ENCODE measurements at regions not wholly inside any gene's neighbourhood (a gene's known extent, or its start where the extent isn't known, plus 50 kb on each side); places are given as distances from the start of the nearest gene placed in this dataset.
A peak's percentile ranks its signal among the peaks of the same experiment; 100 is the strongest.

- Histone ChIP-seq H3K27me3 (ENCODE audit: insufficient read depth) (no peaks in the 10 kb centered on the region), H3K4me3 (no peak overlapping the region; the same call in 1 of the 2 replicates), H3K79me2 (replicated peaks; ENCODE audit: insufficient read depth) (no peaks in the 10 kb centered on the region), H3K27ac (ENCODE audit: low read depth) (no peak overlapping the region), H3F3A (replicated peaks; ENCODE audit: low read depth) (no peaks in the 10 kb centered on the region), H3K4me1 (ENCODE audit: insufficient read depth) (peaks cover 21% of the 10 kb centered on the region), H4K20me1 (replicated peaks; ENCODE audit: insufficient read depth) (no peaks in the 10 kb centered on the region), H3K9me2 (ENCODE audit: insufficient read depth) (peaks cover 9% of the 10 kb centered on the region; the same call in 1 of the 2 replicates), H3K4me2 (peak overlapping the region; percentile 63), H3K36me3 (ENCODE audit: insufficient read depth) (no peaks in the 10 kb centered on the region), H2AFZ (peak overlapping the region; percentile 69; the same call in 1 of the 2 replicates)
- DNase-seq (ENCODE audit: low spot score) (no peak), ATAC-seq (no peak)
- Mint-ChIP-seq H3K36me3 (ENCODE audit: low read depth) (no peaks in the 10 kb centered on the region), H3K27me3 (ENCODE audit: insufficient read depth, low read depth, poor library complexity) (peaks cover 2% of the 10 kb centered on the region), H3K9me3 (no peaks in the 10 kb centered on the region), H3K4me3 (no peak overlapping the region), H3K4me1 (peaks cover 22% of the 10 kb centered on the region), H3K27ac (no peak overlapping the region)
- no peak for TF ChIP-seq REST (IDR thresholded peaks at IDR 0.05; ENCODE audit: unreplicated experiment)
Measured at GRCh38 chr6:105489216-105489530, 86.3 kb upstream of the PREP start.

GRCh38 chr6:105488516-105489215 lies 85.8 kb upstream of the PREP start:
- peaks cover 21% of the 10 kb centered on the region for H3K4me1 ChIP-seq (ENCODE audit: insufficient read depth)
- H2AFZ ChIP-seq: peak overlapping the region; percentile 69; the same call in 1 of the 2 replicates
- H3F3A ChIP-seq (replicated peaks; ENCODE audit: low read depth): no peaks in the 10 kb centered on the region
- Mint-ChIP-seq H3K4me1 (peaks cover 22% of the 10 kb centered on the region), H3K4me3 (peak overlapping the region; percentile 5; the same call in 1 of the 3 replicates), H3K27me3 (ENCODE audit: insufficient read depth, low read depth, poor library complexity) (peaks cover 2% of the 10 kb centered on the region), H3K9me3 (no peaks in the 10 kb centered on the region), H3K27ac (peak overlapping the region; percentile 48), H3K36me3 (ENCODE audit: low read depth) (no peaks in the 10 kb centered on the region)
- DNase-seq (ENCODE audit: low spot score) (peak; percentile 11), ATAC-seq (no peak; the same call in 2 of the 3 replicates)
- H3K4me2 ChIP-seq: peak overlapping the region; percentile 63
- peak overlapping the region; percentile 29; the same call in 1 of the 2 replicates for H3K27ac ChIP-seq (ENCODE audit: low read depth)
- no peaks in the 10 kb centered on the region for H3K79me2 ChIP-seq (replicated peaks; ENCODE audit: insufficient read depth)
- no peak for TF ChIP-seq JUNB (IDR thresholded peaks at IDR 0.05; ENCODE audit: unreplicated experiment)
- no peak for TF ChIP-seq CTCF (conservative IDR thresholded peaks at IDR 0.05; ENCODE audit: low read depth in 2 of 2)
- no peak for TF ChIP-seq STAT1 (IDR thresholded peaks at IDR 0.05; ENCODE audit: unreplicated experiment)
- TF ChIP-seq NANOG (IDR thresholded peaks at IDR 0.05; ENCODE audit: borderline replicate concordance): no peak
- no peak for TF ChIP-seq ZNF331 (CRISPR knock-in tag; IDR thresholded peaks at IDR 0.05; ENCODE audit: low read depth)
- TF ChIP-seq EZH2phosphoT487 (IDR thresholded peaks at IDR 0.05; ENCODE audit: unreplicated experiment): no peak
- TF ChIP-seq EZH2 (IDR thresholded peaks at IDR 0.05; ENCODE audit: low read depth, unreplicated experiment): no peak
- H3K4me3 ChIP-seq: peak overlapping the region; percentile 37; the same call in 1 of the 2 replicates
- H4K20me1 ChIP-seq (replicated peaks; ENCODE audit: insufficient read depth): no peaks in the 10 kb centered on the region
- no peaks in the 10 kb centered on the region for H3K27me3 ChIP-seq (ENCODE audit: insufficient read depth)
- no peaks in the 10 kb centered on the region for H3K36me3 ChIP-seq (ENCODE audit: insufficient read depth)
- peaks cover 9% of the 10 kb centered on the region; the same call in 1 of the 2 replicates for H3K9me2 ChIP-seq (ENCODE audit: insufficient read depth)
